Kidney glomerular epithelial cell (primary cell): ENCODE measurements at regions not wholly inside any gene's neighbourhood (a gene's known extent, or its start where the extent isn't known, plus 50 kb on each side); places are given as distances from the start of the nearest gene placed in this dataset.

Experiments used
- DNase-seq: peaks from one replicate; lab custom pipeline; 2025; lab: John Stamatoyannopoulos, UW

DNA sequence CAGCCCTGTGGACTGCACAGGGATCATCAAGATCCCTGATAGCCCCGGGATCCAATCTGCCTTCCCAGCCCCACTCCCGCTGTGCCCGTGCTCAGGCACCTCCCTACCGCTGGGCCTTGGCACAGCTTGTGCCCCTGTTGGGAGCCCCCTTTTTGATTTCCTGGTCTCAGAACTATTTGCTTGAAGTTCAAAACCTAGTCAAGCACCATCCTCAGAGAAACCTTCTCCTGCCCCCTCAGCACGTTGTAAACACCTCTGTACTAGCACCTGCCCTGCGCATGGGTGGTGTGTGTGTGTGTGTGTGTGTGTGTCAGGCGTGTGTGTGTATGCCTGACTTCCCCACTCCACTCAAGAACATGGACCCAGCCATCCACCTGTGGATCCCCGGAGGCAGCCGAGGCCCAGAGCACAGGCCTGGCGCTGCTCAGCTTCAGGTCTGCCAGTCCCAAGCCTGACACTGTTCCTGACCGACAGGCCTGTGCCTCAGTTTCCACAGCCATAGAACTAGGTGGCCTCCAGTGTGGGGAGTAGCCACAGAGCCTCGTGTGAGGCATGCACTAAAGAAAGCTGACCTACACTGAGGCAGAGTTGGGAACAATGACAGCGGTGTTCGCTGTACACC, 65.5 kb downstream of the ADRA2C start:
- no peak for DNase-seq

DNA sequence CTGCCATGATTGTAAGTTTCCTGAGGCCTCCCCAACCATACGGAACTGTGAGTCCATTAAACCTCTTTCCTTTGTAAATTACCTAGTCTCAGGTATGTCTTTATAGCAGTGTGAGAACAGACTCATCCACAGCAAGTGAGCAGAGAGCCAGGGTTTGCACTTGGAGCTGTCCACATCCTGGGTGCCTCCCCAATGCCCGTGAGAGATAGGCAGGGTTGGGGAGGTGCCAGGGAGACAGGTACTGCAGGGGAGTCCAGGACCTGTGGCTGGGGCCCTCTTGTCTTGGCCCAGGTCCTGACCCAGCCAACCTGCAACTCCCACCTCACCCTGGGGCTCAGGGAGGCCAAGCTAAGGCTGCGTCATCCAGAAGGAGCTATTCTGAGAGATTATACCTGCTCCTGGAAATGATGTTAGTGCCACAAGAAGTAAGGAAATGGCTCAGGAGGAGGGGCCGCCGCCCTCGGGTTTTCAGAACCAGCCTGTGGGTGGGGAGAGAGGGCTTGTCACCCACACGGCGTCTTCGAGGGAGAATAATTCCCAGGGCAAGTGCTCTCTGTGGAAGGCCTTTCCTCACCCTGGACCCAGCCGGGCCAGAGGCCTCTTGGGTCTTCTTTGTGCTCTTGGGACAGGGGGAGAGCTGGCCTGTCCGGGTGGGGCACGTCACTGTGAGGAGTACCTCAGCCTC, 66.5 kb downstream of the ADRA2C start:
- DNase-seq: no peak

DNA sequence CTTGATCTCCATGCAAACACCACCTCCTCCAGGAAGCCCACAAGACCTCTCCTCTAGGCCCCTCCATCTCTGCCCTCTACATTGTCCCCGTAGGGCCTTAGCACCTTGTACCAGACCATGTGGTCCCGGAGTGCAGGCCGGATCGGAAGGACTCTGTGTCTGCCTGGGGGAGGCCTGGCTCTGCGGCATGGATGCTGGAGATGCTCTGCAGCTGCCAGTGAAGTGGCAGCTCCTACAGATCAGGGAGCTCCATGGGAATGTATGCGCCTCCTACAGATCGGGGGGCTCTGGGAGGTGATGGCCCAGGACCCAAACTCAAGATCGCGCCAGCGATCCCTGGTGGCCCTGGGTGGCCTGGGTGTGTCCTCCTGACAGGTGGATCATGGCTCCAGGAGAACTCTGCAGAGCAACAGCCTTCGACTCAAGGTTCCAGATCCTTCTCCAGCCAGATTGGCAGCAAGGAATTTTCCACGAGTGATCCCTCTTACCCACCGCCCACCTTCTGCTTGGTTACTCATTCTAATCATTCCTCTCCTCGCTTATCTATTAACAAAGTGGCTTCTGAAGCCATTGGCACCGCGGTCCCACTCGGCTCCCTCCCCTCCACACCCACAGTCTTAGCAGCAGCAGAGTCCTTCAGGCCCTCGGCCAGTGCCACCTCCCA, 67.3 kb downstream of the ADRA2C start:
- no peak for DNase-seq

DNA sequence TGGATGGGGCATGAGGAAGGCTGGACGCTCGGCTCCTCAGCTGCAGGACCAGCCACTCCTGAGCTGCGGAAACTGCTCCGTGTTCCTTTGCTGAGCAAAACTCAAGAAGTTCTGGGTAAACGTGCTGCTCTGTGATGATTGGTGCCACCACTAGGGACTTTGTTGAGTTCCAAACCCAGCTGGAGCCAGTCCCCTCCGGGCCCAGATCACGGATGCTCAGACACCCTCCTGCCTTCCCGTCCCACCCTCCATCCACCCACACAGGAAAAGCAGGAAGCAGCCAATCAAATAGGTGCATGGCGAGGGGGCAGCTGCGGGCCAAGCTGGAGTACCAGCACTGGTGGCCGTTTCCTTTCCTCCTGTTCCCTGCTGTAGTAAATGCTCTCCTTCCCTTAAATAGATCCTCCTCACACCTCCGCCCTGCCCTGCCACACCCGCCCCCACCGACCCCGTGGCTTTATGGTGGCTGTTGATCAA, 68.0 kb downstream of the ADRA2C start:
- DNase-seq: no peak

DNA sequence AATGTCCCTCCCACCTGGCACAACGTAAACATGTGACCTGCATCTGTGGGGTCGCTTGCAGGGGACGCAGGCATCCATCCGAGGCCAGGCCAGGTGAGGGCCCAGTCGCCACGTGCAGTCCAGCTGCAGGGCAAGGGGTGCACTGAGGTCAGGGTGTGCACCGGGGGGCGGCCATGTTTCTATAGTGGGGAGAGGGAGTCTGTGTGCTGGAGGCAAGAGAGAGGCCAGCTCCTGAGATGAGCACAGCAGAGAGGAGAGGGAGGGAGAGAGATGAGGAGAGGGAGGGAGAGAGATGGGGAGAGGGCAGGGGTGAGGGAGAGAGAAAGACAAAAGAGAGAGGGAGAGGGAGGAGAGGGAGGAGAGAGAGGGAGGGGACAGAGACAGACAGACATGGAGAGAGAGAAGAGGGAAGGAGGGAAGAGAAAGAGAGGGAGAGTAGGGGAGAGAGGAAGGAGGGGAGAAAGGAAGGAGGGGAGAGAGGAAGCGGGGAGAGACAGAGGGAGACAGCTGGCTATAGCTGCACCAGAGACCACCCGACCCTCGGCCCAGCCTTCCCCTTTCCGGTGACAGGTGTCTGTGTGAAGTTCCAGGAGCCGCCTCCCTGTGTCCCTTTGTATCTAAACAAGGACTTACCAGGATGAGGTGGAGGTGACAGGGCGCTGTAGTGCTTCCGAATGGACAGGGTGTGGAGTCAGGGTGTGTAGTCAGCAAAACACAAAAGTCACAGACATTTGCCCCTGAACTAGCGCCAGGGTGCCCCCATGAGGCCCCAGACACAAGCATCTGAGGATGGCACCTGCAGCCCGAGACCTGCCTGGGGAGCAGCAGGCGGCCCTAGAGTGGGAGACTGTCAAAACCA, 68.7 kb downstream of the ADRA2C start:
- no peak for DNase-seq

DNA sequence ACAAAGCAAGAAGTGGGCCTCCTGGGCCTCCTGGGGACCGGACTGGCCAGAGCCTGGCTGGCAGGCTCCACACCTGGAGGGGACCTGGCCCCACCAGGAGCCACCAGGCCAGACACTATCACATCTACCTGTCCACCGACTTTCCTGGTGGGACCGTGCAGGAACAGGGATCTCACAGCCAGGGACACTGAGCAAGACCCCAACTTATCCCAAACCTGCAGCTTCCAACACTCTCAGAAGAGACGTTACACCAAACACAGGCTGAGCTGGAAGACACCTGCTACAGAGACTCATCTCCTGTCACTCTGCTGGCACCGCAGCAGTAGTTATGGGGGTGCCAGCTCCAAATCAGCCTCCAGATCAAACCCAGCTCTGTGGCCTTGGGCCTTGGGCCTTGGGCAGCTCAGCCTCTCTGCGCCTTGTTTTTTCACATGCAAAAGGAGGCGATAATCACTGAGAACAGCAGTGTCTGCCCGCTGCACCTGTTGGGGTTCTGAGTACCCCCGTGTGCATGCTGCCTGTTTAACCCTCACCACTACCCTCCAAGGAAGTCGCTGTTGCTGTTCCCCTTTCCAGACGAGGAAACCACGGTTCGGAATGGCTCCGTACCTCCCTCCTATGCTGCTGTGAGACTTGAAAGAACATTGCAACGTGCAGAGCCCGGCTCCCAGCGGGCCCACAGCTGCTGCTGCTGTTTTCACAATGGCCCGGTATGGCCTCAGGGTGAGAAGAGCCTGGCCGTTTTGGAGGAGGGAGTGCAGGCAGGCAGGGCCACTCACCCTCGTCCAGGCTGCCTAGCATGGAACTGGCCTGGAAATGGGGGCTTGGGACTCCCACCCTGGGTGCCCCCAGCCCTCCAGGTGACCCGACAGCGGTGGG, 69.6 kb downstream of the ADRA2C start:
- DNase-seq: no peak

DNA sequence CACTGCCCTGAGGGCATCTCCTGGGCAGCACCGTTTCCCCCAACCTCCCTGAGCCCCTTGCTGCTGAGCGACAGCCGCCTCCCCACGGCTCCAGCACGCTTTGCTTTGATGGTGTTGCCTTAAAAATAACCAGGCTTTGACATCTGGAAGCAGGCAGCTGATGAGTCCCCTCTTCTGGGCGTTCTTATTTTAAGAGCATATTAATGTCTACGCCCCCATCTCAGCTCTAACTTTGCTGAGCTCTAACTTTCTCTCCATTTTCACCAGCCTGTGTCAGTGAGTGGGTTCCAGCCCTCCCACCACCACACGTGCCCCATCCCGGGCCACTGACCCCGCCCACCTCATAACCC, 70.2 kb downstream of the ADRA2C start:
- DNase-seq: no peak

DNA sequence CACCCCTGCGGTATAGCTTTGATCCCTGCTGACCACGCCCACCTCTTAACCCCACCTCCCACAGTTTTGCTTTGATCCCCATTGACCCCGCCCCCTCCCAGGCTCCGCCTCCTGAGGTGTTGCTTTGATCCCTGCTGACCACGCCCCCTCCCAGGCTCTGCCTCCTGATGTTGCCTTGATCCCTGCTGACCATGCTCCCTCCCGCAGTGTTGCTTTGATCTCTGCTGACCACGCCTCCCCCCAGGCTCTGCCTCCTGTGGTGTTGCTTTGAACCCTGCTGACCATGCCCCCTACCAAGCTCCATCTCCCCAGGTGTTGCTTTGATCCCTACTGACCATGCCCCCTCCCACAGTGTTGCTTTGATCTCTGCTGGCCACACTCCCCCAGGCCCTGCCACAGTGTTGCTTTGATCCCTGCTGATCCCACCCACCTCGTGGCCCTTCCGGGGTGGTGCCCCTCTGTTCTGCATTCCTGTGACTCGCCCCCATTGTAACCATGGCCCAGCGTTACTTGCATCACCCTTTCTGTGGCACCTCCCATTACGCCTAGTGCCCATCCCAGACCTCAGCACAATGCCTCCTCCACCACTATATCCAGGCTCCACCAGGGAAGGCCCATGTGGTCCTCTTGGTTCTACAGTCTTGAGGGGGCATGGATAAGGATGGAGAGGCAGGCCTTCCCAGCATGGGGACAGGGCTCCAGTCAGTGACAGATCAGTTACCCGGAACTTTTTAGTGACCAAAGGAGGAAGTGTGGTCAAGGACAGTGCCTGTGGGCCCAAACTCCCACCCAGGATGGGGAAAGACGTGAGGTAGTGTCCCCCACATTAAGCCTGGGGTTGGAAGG, 70.8 kb downstream of the ADRA2C start:
- DNase-seq: no peak

DNA sequence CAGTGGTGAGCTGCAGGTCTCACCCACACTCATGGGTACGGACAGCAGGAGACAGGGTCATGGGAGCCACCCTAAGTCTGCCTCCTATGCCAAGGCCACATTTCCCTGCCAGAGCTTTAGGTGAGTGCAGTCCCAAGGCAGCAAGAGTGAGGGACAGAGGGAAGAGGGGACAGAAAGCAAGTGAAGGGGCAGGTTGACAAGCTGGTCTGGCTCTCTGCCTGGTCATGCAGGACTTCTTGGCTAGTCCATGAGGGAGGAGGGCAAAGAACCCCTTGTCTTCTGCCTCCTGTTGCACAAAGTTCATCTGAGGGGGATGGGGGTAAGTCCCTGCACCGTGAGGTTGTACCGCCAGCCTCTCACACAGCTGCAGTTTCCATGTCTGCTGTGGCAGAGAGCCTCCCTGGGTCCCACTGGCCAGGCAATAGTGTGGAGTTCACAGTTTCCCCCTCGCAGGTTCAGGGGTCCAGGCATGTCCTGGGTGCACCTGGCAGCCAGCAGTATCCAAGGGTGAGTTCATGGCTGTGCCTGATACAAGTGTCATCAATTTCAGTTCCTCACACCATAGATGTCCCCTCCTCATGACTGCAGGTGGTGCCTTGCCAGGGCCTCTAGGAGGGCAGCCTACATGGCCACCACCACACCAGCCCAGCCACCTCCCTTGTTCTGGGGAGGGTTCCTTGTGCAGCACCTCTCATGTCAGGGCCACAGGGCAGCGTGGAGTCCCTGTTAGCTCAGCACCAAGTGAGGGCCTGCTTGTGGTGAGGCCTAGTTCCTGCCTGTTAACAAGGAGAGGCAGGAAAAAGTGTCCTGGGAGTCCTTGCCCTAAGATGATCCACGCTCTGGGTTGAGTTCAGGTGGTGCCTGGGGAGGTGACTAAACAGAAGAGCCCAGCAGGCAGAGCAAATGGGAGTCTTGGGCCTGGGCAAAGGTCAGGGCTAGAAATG, 72.5 kb downstream of the ADRA2C start:
- DNase-seq: no peak

DNA sequence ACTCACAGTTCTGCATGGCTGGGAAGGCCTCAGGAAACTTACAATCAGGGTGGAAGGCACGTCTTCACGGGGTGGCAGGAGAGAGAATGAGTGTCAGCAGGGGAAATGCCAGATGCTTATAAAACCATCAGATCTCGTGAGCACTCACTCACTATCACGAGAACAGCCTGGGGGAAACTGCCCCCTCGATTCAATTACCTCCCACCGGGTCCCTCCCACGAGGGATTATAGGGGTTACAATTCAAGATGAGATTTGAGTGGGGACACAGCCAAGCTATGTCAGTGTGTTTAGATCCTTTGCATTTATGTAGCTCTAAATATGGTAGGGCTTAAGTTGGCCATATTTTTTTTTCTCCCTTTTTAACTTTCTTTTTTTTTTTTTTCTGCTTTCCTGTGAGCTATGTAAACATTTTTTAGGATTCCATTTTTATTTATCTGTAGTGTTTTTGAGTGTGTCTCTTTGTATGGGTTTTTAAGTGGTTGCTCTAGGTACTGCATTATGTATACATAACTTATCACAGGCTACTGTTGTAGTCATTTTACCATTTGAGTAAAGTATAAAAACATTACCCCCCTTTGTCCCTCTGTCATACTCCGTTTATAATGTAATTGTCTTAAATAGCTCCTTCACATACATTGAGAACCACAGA, 79.0 kb downstream of the ADRA2C start:
- DNase-seq: no peak

DNA sequence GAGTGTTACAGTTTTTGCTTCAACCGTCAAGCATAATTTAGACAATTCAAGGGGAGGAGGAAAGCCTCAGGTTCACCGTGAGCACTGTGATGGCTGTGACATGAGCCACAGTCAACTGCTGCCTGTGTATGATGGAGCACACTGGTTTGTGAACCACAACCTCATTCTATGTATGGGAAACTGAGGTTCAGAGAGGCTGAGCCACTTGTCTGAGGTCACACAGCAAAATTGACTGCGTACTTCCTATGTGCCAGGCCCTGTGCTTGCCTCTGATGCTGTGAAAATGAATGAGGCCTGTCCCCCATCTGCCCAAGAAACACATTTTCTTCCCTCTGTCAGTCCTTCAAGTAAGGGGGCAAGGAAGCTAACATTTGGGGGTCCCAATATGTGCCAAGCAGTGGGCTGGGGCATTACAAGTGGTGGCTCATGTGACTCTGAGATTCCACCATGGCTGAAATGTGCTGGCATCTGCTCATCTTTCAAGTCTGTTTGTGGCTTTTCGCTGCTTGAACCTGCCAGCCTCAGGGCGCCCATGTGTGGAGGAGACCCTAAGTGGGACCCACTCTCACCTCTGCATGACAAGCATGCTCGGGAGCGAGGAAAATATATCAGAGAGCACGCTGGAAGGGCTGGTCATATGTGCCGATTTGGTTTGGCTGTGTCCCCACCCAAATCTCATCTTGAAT, 79.7 kb downstream of the ADRA2C start:
- DNase-seq: no peak

DNA sequence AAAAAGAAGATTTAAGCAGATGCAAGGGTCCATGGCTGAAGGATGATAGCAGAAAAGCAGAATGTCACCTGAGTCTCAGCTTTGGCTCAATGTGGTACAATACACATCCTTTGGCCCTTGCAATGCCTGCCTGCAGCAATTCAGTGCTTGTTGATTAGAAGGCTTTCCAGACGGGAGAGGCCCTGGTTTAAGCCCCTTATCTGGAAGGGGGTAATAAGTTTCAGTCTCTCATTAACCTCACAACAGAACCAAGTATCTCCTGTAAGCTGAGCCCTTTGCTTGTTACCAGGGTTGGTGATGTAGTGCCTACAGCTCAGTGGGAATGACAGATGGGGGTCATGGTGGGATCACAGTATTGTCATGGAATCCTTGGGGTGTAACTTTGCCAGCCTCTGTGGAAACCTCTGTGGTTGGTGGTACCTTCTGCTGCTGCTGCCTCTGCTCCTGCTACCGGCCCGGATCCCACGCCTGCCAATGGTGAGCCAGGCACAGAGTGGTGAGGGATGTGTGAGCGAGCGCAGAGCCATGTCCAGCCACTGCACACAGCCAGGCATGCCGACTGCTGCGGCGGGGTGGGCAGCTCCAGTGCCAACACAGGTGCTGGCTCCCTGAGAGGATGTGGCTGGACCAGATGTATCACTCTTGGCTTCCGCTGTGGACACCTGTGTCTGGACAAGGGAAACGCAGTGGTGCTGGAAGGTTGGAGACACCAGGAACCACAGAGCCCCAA, 81.2 kb downstream of the ADRA2C start:
- no peak for DNase-seq

DNA sequence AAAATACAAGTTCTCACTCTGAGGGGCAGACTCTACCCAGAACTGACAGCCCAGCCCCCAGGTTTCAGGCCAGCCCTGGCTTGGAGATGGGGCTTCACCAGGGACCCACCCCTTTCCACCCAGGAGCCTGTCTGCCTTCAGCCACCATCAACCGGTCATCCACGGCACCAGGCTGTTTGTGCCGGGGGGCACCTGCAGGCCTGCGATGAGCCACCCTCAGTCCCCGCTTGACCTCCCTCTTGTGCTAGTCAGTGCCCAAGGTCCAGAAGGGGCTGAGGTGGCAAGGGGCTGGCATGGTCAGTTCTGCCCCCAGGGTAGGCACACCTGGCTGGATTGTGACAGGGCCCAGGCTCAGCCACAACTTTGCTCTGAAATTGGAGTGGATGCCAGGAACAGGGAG, 82.1 kb downstream of the ADRA2C start:
- DNase-seq: no peak

DNA sequence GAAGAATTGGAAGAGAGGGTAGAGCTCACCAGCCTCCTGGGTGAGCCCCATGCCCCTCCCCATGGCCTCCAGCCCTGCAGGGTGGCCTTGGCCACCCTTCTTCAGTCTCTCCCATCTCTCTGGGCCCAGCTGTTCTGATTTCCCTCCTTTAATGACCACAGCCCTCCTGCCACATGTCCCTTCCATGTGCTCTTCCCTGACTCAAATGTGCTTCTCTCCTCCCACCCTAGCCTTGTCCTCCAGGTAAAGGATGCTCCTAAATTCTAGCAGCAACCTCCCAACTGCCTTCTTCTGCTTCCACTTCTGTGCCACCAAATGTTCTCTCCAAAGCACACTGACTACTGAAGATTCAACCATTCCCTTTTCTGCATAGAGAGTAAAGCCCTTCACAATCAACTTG, 83.0 kb downstream of the ADRA2C start:
- no peak for DNase-seq

DNA sequence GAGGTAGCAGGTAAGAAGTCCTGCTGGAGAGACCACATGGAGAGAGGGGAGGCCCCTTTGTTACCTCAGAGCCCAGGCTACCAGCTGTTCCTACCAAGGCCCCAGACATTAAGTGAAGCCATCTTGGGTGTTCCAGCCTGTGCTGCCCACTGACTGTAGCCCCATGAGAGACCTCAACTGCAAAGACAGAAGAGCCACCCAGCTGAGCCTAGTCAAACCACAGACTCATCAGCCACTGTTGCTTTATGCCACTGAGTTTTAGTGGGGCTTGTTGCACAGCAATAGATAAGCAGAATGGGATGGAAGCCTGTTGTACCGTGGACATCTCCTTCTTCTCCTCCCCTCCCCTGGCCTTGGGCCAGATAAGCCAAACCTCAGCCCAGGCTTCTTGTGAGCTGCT, 83.9 kb downstream of the ADRA2C start:
- no peak for DNase-seq

DNA sequence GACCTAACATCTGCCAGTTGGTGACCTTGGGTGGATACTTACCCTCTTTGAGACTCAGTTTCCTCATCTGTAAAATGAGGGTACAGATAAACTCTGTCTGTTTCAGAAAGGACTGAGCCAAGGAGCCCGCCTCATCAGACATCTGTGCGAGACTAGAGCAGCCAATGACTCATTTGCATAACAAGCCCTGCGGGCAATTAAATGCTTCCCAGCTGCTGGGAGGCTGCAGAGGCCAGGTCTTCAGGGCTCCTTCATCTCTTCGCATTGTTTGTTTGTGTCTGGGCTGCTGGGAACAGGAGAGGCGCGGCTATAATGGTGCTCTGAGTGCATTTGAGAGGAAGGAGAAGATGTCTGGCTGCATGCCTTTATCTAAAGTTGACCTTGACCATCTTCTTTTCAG, 85.0 kb downstream of the ADRA2C start:
- DNase-seq: no peak

DNA sequence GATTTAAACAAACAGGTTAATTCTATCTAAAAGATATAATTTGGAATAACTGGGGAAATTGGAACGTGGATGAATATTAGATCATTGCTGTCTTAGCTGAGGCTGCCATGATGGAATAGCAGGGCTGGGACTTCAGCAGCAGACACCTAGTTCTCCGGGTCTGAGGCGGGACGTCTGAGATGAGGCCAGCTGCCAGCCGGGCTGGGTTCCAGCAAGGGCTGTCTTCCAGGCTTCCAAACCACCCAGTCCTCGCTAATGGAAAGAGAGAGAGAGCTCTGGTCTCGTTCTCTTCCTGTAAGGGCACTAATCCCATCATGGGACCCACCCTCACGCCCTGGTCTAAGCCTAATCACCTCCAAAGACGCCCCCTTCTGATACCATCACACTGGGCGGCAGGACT, 85.7 kb downstream of the ADRA2C start:
- no peak for DNase-seq

DNA sequence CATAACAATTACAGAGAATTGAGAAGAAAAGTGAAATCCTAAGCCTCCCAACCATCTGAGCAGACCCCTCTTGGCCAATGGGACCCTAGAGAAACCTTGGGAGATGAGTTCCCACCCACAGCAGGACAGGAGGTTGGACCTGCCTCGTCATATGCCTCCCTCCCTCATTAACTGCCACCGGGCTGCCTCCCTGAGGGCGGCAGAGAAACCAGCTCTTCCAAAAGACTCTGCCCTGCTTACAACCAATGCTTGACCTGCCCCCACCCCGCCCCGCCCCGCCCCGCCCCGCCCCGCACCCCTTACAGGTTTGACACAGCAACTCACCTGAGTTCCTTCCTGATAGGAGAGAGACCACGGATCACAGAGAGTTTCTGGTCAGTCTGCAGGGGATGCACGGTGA, 86.1 kb downstream of the ADRA2C start:
- no peak for DNase-seq
